NB4 (cell line): ENCODE measurements at regions not wholly inside any gene's neighbourhood (a gene's known extent, or its start where the extent isn't known, plus 50 kb on each side); places are given as distances from the start of the nearest gene placed in this dataset.

Source experiments
- CTCF ChIP-seq: IDR thresholded peaks from one replicate; pipeline ENCODE4 v1.5.1; 2012; ENCODE audit warnings: low read depth, low read length
- MAX ChIP-seq: IDR thresholded peaks from 2 replicates; pipeline ENCODE4 v1.6.1; 2011; ENCODE audit warnings: low read depth, low read length
- MYC ChIP-seq: IDR thresholded peaks from 2 replicates; pipeline ENCODE4 v1.6.1; 2011; ENCODE audit warnings: low read depth, low read length
- POLR2A ChIP-seq: IDR thresholded peaks from 2 replicates; pipeline ENCODE4 v1.6.1; 2011; ENCODE audit warnings: mild to moderate bottlenecking; ENCODE audit not compliant: insufficient read length; ENCODE audit errors: extremely low read depth

GRCh38 chr10:83932245-83932644, 207.1 kb upstream of the GHITM start:
- TF ChIP-seq POLR2A: no peak
- no peak for TF ChIP-seq CTCF
- no peak for TF ChIP-seq MAX
- no peak for TF ChIP-seq MYC
